IMR-90 (cell line): ENCODE measurements at regions not wholly inside any gene's neighbourhood (a gene's known extent, or its start where the extent isn't known, plus 50 kb on each side); places are given as distances from the start of the nearest gene placed in this dataset.

Experiments used
- ATAC-seq: fragments of 200-7000 bp; cut with Tn5 transposase; 2 replicates; pipeline ENCODE4 v1.9.1; 2020; ENCODE audit warnings: low read depth, mild to moderate bottlenecking, moderate library complexity
- BruUV-seq: library from RNA; stranded (reverse); fragments of 400-500 nt; replicated peaks from 2 replicates; lab custom pipeline; 2021; lab: Mats Ljungman, UMichigan
- CTCF ChIA-PET: fragments of 300-600 bp; formaldehyde crosslinking; extraction: SDS; loops from one replicate; lab custom pipeline; 2021; ENCODE audit warnings: antibody characterized with exemption; lab: Yijun Ruan, JAX
- POLR2A ChIA-PET: fragments of 300-600 bp; sonication (Branson Sonifier 250); formaldehyde crosslinking; loops from one replicate; lab custom pipeline; 2022; ENCODE audit warnings: antibody characterized with exemption; ENCODE audit not compliant: unreplicated experiment; lab: Charles Lee
- DNase-seq: peaks from one replicate; pipeline ENCODE4 v3.0.0; 2013
- H2AFZ ChIP-seq: replicated peaks from 2 replicates; pipeline ENCODE3; 2013; ENCODE audit warnings: low read length, mild to moderate bottlenecking; ENCODE audit not compliant: poor library complexity
- H2AK5ac ChIP-seq: 2 replicates; pipeline ENCODE4 v1.6.1; 2013; ENCODE audit warnings: low read depth, low read length, inconsistent platforms
- H2AK9ac ChIP-seq: replicated peaks from 2 replicates; pipeline ENCODE3; 2013; ENCODE audit warnings: mild to moderate bottlenecking, low read depth, low read length, moderate library complexity; ENCODE audit not compliant: poor library complexity
- H2BK120ac ChIP-seq: 2 replicates; pipeline ENCODE4 v1.6.1; 2013; ENCODE audit warnings: low read depth, low read length, inconsistent platforms
- H2BK15ac ChIP-seq: 3 replicates; pipeline ENCODE4 v1.6.1; 2013; ENCODE audit warnings: low read depth, low read length, inconsistent platforms
- H2BK20ac ChIP-seq: 2 replicates; pipeline ENCODE4 v1.6.1; 2013; ENCODE audit warnings: low read depth, mild to moderate bottlenecking, inconsistent platforms, low read length, moderate library complexity
- H2BK5ac ChIP-seq: 2 replicates; pipeline ENCODE4 v1.6.1; 2013; ENCODE audit warnings: mild to moderate bottlenecking, low read depth, low read length, inconsistent platforms; ENCODE audit not compliant: poor library complexity, severe bottlenecking
- H3K14ac ChIP-seq: replicated peaks from 2 replicates; pipeline ENCODE4 v1.6.1; 2013; ENCODE audit warnings: low read depth, low read length, inconsistent platforms
- H3K18ac ChIP-seq: 2 replicates; pipeline ENCODE4 v1.6.1; 2013; ENCODE audit warnings: low read depth, low read length, control low read depth
- H3K23ac ChIP-seq: 2 replicates; pipeline ENCODE4 v1.6.1; 2013; ENCODE audit warnings: low read depth, low read length, inconsistent platforms
- H3K27ac ChIP-seq: 2 replicates; pipeline ENCODE4 v1.5.1; 2013; ENCODE audit warnings: mild to moderate bottlenecking, control low read depth, low read length; ENCODE audit not compliant: insufficient read depth
- H3K27me3 ChIP-seq: 2 replicates; pipeline ENCODE4 v1.6.1; 2013; ENCODE audit warnings: low read length; ENCODE audit not compliant: control insufficient read depth, insufficient read depth
- H3K36me3 ChIP-seq: 2 replicates; pipeline ENCODE4 v1.6.1; 2013; ENCODE audit warnings: low read length, mixed read lengths; ENCODE audit not compliant: control insufficient read depth, insufficient read depth
- H3K4ac ChIP-seq: 2 replicates; pipeline ENCODE4 v1.6.1; 2013; ENCODE audit warnings: low read depth, low read length, inconsistent platforms
- H3K4me1 ChIP-seq: 2 replicates; pipeline ENCODE4 v1.6.1; 2013; ENCODE audit warnings: low read length, mixed read lengths; ENCODE audit not compliant: control insufficient read depth, insufficient read depth
- H3K4me2 ChIP-seq: 2 replicates; pipeline ENCODE4 v1.6.1; 2013; ENCODE audit warnings: low read depth, mild to moderate bottlenecking, control low read depth, low read length, moderate library complexity
- H3K4me3 ChIP-seq: 2 replicates; pipeline ENCODE4 v1.5.1; 2013; ENCODE audit warnings: low read depth, mild to moderate bottlenecking, control low read depth, low read length, moderate library complexity; ENCODE audit not compliant: insufficient read depth
- H3K56ac ChIP-seq: 2 replicates; pipeline ENCODE4 v1.6.1; 2013; ENCODE audit warnings: low read length, inconsistent platforms; ENCODE audit not compliant: insufficient read depth; ENCODE audit errors: extremely low read depth
- H3K79me1 ChIP-seq, 2 experiments: 2 replicates each; pipeline ENCODE4 v1.6.1; 2013; ENCODE audit warnings: low read length in 2 of 2, inconsistent platforms in 1 of 2, low read depth in 1 of 2
- H3K9ac ChIP-seq: 2 replicates; pipeline ENCODE4 v1.6.1; 2013; ENCODE audit warnings: low read depth, low read length, control low read depth
- H3K9me1 ChIP-seq: 2 replicates; pipeline ENCODE4 v1.6.1; 2013; ENCODE audit warnings: low read length, inconsistent platforms; ENCODE audit not compliant: insufficient read depth
- H3K9me3 ChIP-seq: 2 replicates; pipeline ENCODE4 v1.6.1; 2013; ENCODE audit warnings: low read length; ENCODE audit not compliant: control insufficient read depth, insufficient read depth
- H4K20me1 ChIP-seq: 2 replicates; pipeline ENCODE4 v1.6.1; 2013; ENCODE audit warnings: low read length, inconsistent platforms; ENCODE audit not compliant: insufficient read depth
- H4K5ac ChIP-seq: 2 replicates; pipeline ENCODE4 v1.6.1; 2013; ENCODE audit warnings: mild to moderate bottlenecking, low read depth, low read length, control low read depth
- H4K8ac ChIP-seq, 2 experiments: 2 replicates each; pipeline ENCODE4 v1.6.1; 2013; ENCODE audit warnings: low read depth in 2 of 2, low read length in 2 of 2, control low read depth in 1 of 2, inconsistent platforms in 1 of 2
- H4K91ac ChIP-seq: 2 replicates; pipeline ENCODE4 v1.6.1; 2013; ENCODE audit warnings: low read depth, low read length, inconsistent platforms; ENCODE audit not compliant: insufficient read depth
- BHLHE40 ChIP-seq: fragments of 150-350 bp; IDR thresholded peaks from 2 replicates; pipeline ENCODE4 v1.6.1; 2016; ENCODE audit warnings: mild to moderate bottlenecking, low read depth, low read length
- CEBPB ChIP-seq: IDR thresholded peaks from 2 replicates; pipeline ENCODE4 v1.6.1; 2012; ENCODE audit warnings: low read depth, low read length, improper control_type of control experiment
- CHD1 ChIP-seq: IDR thresholded peaks from 2 replicates; pipeline ENCODE4 v1.6.1; 2012; ENCODE audit warnings: low read depth, low read length, improper control_type of control experiment
- FOS ChIP-seq: fragments of 150-350 bp; IDR thresholded peaks from 2 replicates; pipeline ENCODE4 v1.6.1; 2016; ENCODE audit warnings: low read depth, low read length
- MAFK ChIP-seq: IDR thresholded peaks from 2 replicates; pipeline ENCODE4 v1.6.1; 2012; ENCODE audit warnings: low read depth, low read length, improper control_type of control experiment
- MAZ ChIP-seq: IDR thresholded peaks from 2 replicates; pipeline ENCODE4 v1.6.1; 2012; ENCODE audit warnings: low read depth, mild to moderate bottlenecking, low read length, improper control_type of control experiment, moderate library complexity, borderline replicate concordance
- MXI1 ChIP-seq: IDR thresholded peaks from 2 replicates; pipeline ENCODE4 v1.6.1; 2012; ENCODE audit warnings: low read depth, mild to moderate bottlenecking, low read length, moderate library complexity, borderline replicate concordance
- NFE2L2 ChIP-seq: fragments of 150-350 bp; IDR thresholded peaks from 2 replicates; pipeline ENCODE4 v1.6.1; 2016; ENCODE audit warnings: low read depth, mild to moderate bottlenecking, low read length
- POLR2A ChIP-seq: IDR thresholded peaks from 2 replicates; pipeline ENCODE4 v1.6.1; 2012; ENCODE audit warnings: mild to moderate bottlenecking, low read depth, low read length
- RCOR1 ChIP-seq: IDR thresholded peaks from 2 replicates; pipeline ENCODE4 v1.6.1; 2012; ENCODE audit warnings: mild to moderate bottlenecking, low read length, improper control_type of control experiment; ENCODE audit not compliant: insufficient replicate concordance
- RFX5 ChIP-seq: IDR thresholded peaks from 2 replicates; pipeline ENCODE4 v1.8.0; 2012; ENCODE audit warnings: low read depth, mild to moderate bottlenecking, low read length, moderate library complexity
- SMC3 ChIP-seq: fragments of 150-350 bp; IDR thresholded peaks from 2 replicates; pipeline ENCODE4 v1.6.1; 2016; ENCODE audit warnings: low read depth, mild to moderate bottlenecking, antibody characterized with exemption, low read length, moderate library complexity
- WGBS, 2 experiments: methylation state at CpG; one replicate each; pipeline versions ENCODE4 v1.1.5 to v1.1.7; 2013; ENCODE audit warnings: missing lambda C conversion rate in 2 of 2; ENCODE audit not compliant: insufficient read length in 1 of 2; ENCODE audit errors: extremely low coverage in 2 of 2; 5-methylcytosine and 5-hydroxymethylcytosine counted together
- dilution Hi-C: fragments of 300-500 bp; cut with HindIII; formaldehyde crosslinking; loops from one replicate; pipeline ENCODE4 v1.14.3; 2018; ENCODE audit warnings: low sequenced_read_pairs; ENCODE audit not compliant: unreplicated experiment
- in situ Hi-C: fragments of 300-500 bp; cut with MboI; formaldehyde crosslinking; loops from 3 replicates; pipeline ENCODE4 v1.14.3; 2019; ENCODE audit warnings: low sequenced_read_pairs, inconsistent platforms, mixed read lengths
- intact Hi-C: fragments of 100-400 bp; cut with micrococcal nuclease; formaldehyde crosslinking; loops from 2 replicates; pipeline ENCODE4 v1.10.0; 2022
- TF ChIP-seq, protein P1 (sequence below): fragments of 150-350 bp; IDR thresholded peaks from 2 replicates; pipeline ENCODE4 v1.6.1; 2017; ENCODE audit warnings: mild to moderate bottlenecking, antibody characterized with exemption, low read length, low read depth
- TF ChIP-seq, protein P2 (sequence below): conservative IDR thresholded peaks from 2 replicates; pipeline ENCODE4 v1.5.1; 2012; ENCODE audit warnings: mild to moderate bottlenecking, low read depth, low read length, improper control_type of control experiment
- TF ChIP-seq, protein P3 (sequence below): fragments of 150-350 bp; IDR thresholded peaks from 2 replicates; pipeline ENCODE4 v1.6.1; 2016; ENCODE audit warnings: low read depth, mild to moderate bottlenecking, low read length, moderate library complexity, borderline replicate concordance

DNA sequence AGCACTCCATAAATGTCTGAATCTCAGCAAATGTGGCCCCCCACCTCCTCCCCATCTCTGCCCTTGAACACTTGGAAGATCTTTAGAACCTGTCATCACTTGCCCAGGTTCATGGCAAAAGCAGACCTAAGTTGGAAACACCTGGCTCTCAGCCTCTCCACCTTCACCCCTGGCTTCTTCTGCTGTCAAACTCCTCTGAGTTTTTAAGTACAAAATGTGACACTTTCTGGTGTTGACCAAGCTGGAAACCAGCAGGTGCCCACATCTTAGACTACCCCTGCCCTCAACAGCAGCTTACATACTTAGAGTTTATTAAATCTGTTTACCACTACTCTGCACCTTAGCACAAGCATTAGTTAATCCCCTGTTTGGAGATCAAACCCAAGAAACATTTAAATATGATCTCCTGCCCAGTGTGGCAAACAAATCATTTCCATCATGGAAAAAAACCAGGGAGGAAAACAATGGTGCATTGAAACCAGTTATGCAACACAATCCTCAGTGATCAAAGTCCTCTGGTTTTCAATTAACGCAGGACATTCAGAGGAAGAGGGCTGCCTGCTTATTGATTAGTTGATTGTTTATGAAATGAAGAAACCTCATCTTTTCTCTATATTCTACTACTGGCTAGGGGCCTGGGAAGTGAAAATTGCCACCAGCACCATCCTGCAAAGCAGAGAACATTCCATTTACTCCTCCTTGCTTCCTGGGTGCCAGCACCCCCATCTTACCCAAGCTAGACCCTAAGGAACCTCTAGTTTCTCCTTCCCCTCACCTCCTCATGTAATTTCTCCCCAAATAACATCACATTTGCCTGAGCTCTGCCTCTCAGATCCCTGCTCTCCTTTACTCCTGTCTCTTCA is 139.4 kb upstream of the RAB4A start:
- no peak overlapping the region for H3K4me2 ChIP-seq
- ChIA-PET CTCF (interaction anchor here (1.1 kb wide), 1 partner anchor 20 kb away, joined by 3 read pairs; no protein-coding TSS in a partner anchor), POLR2A (no interaction called here)
- intact Hi-C loops (no loop called here), dilution Hi-C loops (no loop called here), in situ Hi-C loops (no loop called here)
- H2BK5ac ChIP-seq, result no peak overlapping the region
- H3K23ac ChIP-seq, result no peak overlapping the region
- H3K18ac ChIP-seq, result no peak overlapping the region
- no peak overlapping the region for H4K5ac ChIP-seq
- H3K9me3 ChIP-seq, result peaks cover 7% of the 10 kb centered on the region; the same call in 1 of the 2 replicates
- H2AK5ac ChIP-seq, result no peak overlapping the region
- no peak overlapping the region for H3K56ac ChIP-seq
- no peak overlapping the region for H3K9ac ChIP-seq
- ATAC-seq (no peak), DNase-seq (no peak)
- no peaks in the 10 kb centered on the region for H3K79me1 ChIP-seq
- no peaks in the 10 kb centered on the region for H4K20me1 ChIP-seq
- H3K4ac ChIP-seq, result no peak overlapping the region
- H4K91ac ChIP-seq, result no peak overlapping the region
- H3K14ac ChIP-seq, result no peak overlapping the region
- H3K36me3 ChIP-seq, result no peaks in the 10 kb centered on the region
- no peak overlapping the region for H2AFZ ChIP-seq
- peaks cover 34% of the 10 kb centered on the region for H3K27me3 ChIP-seq
- WGBS, 2 experiments, result no CpG with 5 or more reads among the region's 1 CpG
- no peaks in the 10 kb centered on the region for H3K9me1 ChIP-seq
- H3K4me3 ChIP-seq, result no peak overlapping the region
- no peak overlapping the region for H2BK120ac ChIP-seq
- H2AK9ac ChIP-seq, result no peak overlapping the region
- H2BK15ac ChIP-seq, result no peak overlapping the region
- no peaks in the 10 kb centered on the region for H3K4me1 ChIP-seq
- H4K8ac ChIP-seq, result no peak overlapping the region
- H2BK20ac ChIP-seq, result no peak overlapping the region
- no TSS peak for BruUV-seq
- H3K27ac ChIP-seq, result no peak overlapping the region
- TF ChIP-seq RFX5 (no peak), NFE2L2 (no peak), FOS (no peak), CHD1 (no peak), MXI1 (no peak), SMC3 (no peak), MAFK (no peak), CEBPB (no peak), MAZ (no peak), POLR2A (no peak), RCOR1 (no peak), BHLHE40 (no peak)
- TF ChIP-seq, protein P1, sequence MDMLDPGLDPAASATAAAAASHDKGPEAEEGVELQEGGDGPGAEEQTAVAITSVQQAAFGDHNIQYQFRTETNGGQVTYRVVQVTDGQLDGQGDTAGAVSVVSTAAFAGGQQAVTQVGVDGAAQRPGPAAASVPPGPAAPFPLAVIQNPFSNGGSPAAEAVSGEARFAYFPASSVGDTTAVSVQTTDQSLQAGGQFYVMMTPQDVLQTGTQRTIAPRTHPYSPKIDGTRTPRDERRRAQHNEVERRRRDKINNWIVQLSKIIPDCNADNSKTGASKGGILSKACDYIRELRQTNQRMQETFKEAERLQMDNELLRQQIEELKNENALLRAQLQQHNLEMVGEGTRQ, result no peak
- TF ChIP-seq, protein P2, sequence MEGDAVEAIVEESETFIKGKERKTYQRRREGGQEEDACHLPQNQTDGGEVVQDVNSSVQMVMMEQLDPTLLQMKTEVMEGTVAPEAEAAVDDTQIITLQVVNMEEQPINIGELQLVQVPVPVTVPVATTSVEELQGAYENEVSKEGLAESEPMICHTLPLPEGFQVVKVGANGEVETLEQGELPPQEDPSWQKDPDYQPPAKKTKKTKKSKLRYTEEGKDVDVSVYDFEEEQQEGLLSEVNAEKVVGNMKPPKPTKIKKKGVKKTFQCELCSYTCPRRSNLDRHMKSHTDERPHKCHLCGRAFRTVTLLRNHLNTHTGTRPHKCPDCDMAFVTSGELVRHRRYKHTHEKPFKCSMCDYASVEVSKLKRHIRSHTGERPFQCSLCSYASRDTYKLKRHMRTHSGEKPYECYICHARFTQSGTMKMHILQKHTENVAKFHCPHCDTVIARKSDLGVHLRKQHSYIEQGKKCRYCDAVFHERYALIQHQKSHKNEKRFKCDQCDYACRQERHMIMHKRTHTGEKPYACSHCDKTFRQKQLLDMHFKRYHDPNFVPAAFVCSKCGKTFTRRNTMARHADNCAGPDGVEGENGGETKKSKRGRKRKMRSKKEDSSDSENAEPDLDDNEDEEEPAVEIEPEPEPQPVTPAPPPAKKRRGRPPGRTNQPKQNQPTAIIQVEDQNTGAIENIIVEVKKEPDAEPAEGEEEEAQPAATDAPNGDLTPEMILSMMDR, result no peak
- TF ChIP-seq, protein P3, sequence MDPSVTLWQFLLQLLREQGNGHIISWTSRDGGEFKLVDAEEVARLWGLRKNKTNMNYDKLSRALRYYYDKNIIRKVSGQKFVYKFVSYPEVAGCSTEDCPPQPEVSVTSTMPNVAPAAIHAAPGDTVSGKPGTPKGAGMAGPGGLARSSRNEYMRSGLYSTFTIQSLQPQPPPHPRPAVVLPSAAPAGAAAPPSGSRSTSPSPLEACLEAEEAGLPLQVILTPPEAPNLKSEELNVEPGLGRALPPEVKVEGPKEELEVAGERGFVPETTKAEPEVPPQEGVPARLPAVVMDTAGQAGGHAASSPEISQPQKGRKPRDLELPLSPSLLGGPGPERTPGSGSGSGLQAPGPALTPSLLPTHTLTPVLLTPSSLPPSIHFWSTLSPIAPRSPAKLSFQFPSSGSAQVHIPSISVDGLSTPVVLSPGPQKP, result no peak
